CD14-positive monocyte (primary cell): ENCODE measurements at regions not wholly inside any gene's neighbourhood (a gene's known extent, or its start where the extent isn't known, plus 50 kb on each side); places are given as distances from the start of the nearest gene placed in this dataset.

Source experiments
- DNase-seq, 3 donors: peaks; one replicate each; pipeline ENCODE4 v3.0.0-alpha.2; 2011 to 2022
- H2AFZ ChIP-seq: 2 replicates; pipeline ENCODE4 v1.6.0; 2012; ENCODE audit warnings: mild to moderate bottlenecking, low read depth, low read length, inconsistent platforms; ENCODE audit not compliant: insufficient read depth, poor library complexity, severe bottlenecking
- H3K27ac ChIP-seq, 2 donors: 1 replicate in 1 of 2; 2 replicates in 1 of 2; pipeline ENCODE4 v1.5.1; 2012 to 2013; ENCODE audit warnings: low read length in 2 of 2, control low read depth in 1 of 2, inconsistent platforms in 1 of 2, low read depth in 1 of 2, mild to moderate bottlenecking in 1 of 2
- H3K27me3 ChIP-seq, 2 donors: one replicate each; pipeline versions ENCODE4 v1.6.0 to v1.6.1; 2011 to 2013; ENCODE audit warnings: low read length in 2 of 2; ENCODE audit not compliant: control insufficient read depth in 2 of 2, insufficient read depth in 2 of 2
- H3K36me3 ChIP-seq, 2 donors: replicated peaks in 1 of 2; 1 replicate in 1 of 2; 2 replicates in 1 of 2; pipeline versions ENCODE4 v1.5.1 to v1.6.1; 2012 to 2013; ENCODE audit warnings: low read length in 2 of 2, control low read depth in 1 of 2, inconsistent platforms in 1 of 2, mild to moderate bottlenecking in 1 of 2; ENCODE audit not compliant: insufficient read depth in 2 of 2, control insufficient read depth in 1 of 2
- H3K4me1 ChIP-seq, 2 donors: 1 replicate in 1 of 2; 2 replicates in 1 of 2; pipeline versions ENCODE4 v1.5.1 to v1.6.1; 2012 to 2013; ENCODE audit warnings: low read length in 2 of 2, control low read depth in 1 of 2, inconsistent platforms in 1 of 2, mild to moderate bottlenecking in 1 of 2, moderate library complexity in 1 of 2; ENCODE audit not compliant: insufficient read depth in 2 of 2, control insufficient read depth in 1 of 2
- H3K4me2 ChIP-seq: replicated peaks from 2 replicates; pipeline ENCODE3; 2012; ENCODE audit warnings: low read length, moderate library complexity, mild to moderate bottlenecking; ENCODE audit not compliant: poor library complexity, severe bottlenecking; ENCODE audit errors: extremely low read depth
- H3K4me3 ChIP-seq, 3 experiments: fragments of 200-600 bp in 1 of 3; sonication (generic) in 1 of 3; replicated peaks in 1 of 3; 1 replicate in 2 of 3; 2 replicates in 1 of 3; pipeline ENCODE4 v1.5.1; 2011 to 2013; ENCODE audit warnings: low read length in 3 of 3, mild to moderate bottlenecking in 3 of 3, control low read depth in 2 of 3, low read depth in 2 of 3, inconsistent platforms in 1 of 3, moderate library complexity in 1 of 3
- H3K79me2 ChIP-seq: 2 replicates; pipeline ENCODE4 v1.6.0; 2012; ENCODE audit warnings: mild to moderate bottlenecking, control low read depth, inconsistent platforms, low read length, moderate library complexity; ENCODE audit not compliant: insufficient read depth
- H3K9ac ChIP-seq: 2 replicates; pipeline ENCODE4 v1.6.0; 2017; ENCODE audit warnings: low read length, mild to moderate bottlenecking; ENCODE audit not compliant: insufficient read depth, poor library complexity, severe bottlenecking
- H3K9me3 ChIP-seq, 2 donors: replicated peaks in 1 of 2; 1 replicate in 1 of 2; 2 replicates in 1 of 2; pipeline versions ENCODE4 v1.5.1 to v1.6.1; 2012 to 2013; ENCODE audit warnings: low read length in 2 of 2, control low read depth in 1 of 2; ENCODE audit not compliant: control insufficient read depth in 1 of 2, insufficient read depth in 1 of 2
- H4K20me1 ChIP-seq: 2 replicates; pipeline ENCODE4 v1.6.0; 2012; ENCODE audit warnings: mild to moderate bottlenecking, low read length, control low read depth, moderate library complexity; ENCODE audit not compliant: insufficient read depth
- H3K27ac Mint-ChIP-seq, 7 donors: one replicate each; pipeline ENCODE4 v1.8.0; 2020; ENCODE audit warnings: mild to moderate bottlenecking in 7 of 7, mixed read lengths in 7 of 7, moderate library complexity in 6 of 7, inconsistent platforms in 2 of 7
- H3K27me3 Mint-ChIP-seq, 3 donors: one replicate each; pipeline ENCODE4 v1.8.0; 2021 to 2022; ENCODE audit warnings: low read depth in 3 of 3, mild to moderate bottlenecking in 3 of 3, mixed read lengths in 3 of 3, moderate library complexity in 3 of 3, inconsistent platforms in 1 of 3
- H3K36me3 Mint-ChIP-seq, 2 donors: one replicate each; pipeline ENCODE4 v1.8.0; 2020; ENCODE audit warnings: mixed read lengths in 2 of 2, inconsistent platforms in 1 of 2, mild to moderate bottlenecking in 1 of 2
- H3K4me1 Mint-ChIP-seq: one replicate; pipeline ENCODE4 v1.8.0; 2020; ENCODE audit warnings: mild to moderate bottlenecking, mixed read lengths
- H3K4me3 Mint-ChIP-seq, 2 donors: one replicate each; pipeline ENCODE4 v1.8.0; 2020; ENCODE audit warnings: mild to moderate bottlenecking in 2 of 2, mixed read lengths in 2 of 2, moderate library complexity in 1 of 2
- H3K9me3 Mint-ChIP-seq, 7 donors: one replicate each; pipeline ENCODE4 v1.8.0; 2020 to 2022; ENCODE audit warnings: mixed read lengths in 7 of 7, mild to moderate bottlenecking in 6 of 7, moderate library complexity in 6 of 7, inconsistent platforms in 2 of 7
- CTCF ChIP-seq: fragments of 200-600 bp; IDR thresholded peaks from one replicate; pipeline ENCODE4 v1.8.0; 2022; ENCODE audit warnings: antibody characterized with exemption, mild to moderate bottlenecking
- WGBS: methylation state at CpG from one replicate; pipeline ENCODE4 v1.1.5; 2013; ENCODE audit warnings: missing lambda C conversion rate; ENCODE audit not compliant: insufficient coverage; 5-methylcytosine and 5-hydroxymethylcytosine counted together
- intact Hi-C, 2 donors: fragments of 100-400 bp; cut with micrococcal nuclease; formaldehyde crosslinking; loops; one replicate each; pipeline versions ENCODE4 v1.15.0 to v1.15.1; 2023

- Histone ChIP-seq H3K9ac (no peak overlapping the region), H3K4me3 (no peak overlapping the region), H3K4me1 (no peaks in the 10 kb centered on the region), H3K79me2 (no peaks in the 10 kb centered on the region), H3K9me3 (peaks cover 28 to 29% of the 10 kb centered on the region in 2 donors), H2AFZ (no peak overlapping the region), H4K20me1 (no peaks in the 10 kb centered on the region), H3K4me2 (no peak overlapping the region), H3K36me3 (no peaks in the 10 kb centered on the region), H3K27ac (no peak overlapping the region), H3K27me3 (no peaks in the 10 kb centered on the region)
- Mint-ChIP-seq H3K27ac (no peak overlapping the region), H3K27me3 (peaks cover 0 to 2% (median 0%) of the 10 kb centered on the region in 3 donors), H3K4me3 (no peak overlapping the region), H3K9me3 (peaks cover 7 to 35% (median 28%) of the 10 kb centered on the region in 7 donors), H3K36me3 (no peaks in the 10 kb centered on the region), H3K4me1 (no peaks in the 10 kb centered on the region)
- no peak for TF ChIP-seq CTCF
- WGBS = 75% methylated on average over 3 of the region's 3 CpGs
- intact Hi-C loops = no loop called here
- no peak for DNase-seq
Observed at GRCh38 chr7:98697083-98697482, 80.0 kb downstream of the NPTX2 start.

GRCh38 chr7:98697485-98698240 is 80.6 kb downstream of the NPTX2 start:
- H3K79me2 ChIP-seq = no peaks in the 10 kb centered on the region
- no peak for TF ChIP-seq CTCF
- no peaks in the 10 kb centered on the region for H3K4me1 Mint-ChIP-seq
- DNase-seq = no peak
- no peaks in the 10 kb centered on the region for H3K36me3 ChIP-seq
- no peak overlapping the region for H3K4me3 ChIP-seq
- H3K27ac Mint-ChIP-seq = no peak overlapping the region
- H3K27me3 Mint-ChIP-seq = peaks cover 0 to 2% (median 0%) of the 10 kb centered on the region in 3 donors
- no peak overlapping the region for H3K4me3 Mint-ChIP-seq
- H3K9me3 Mint-ChIP-seq = peaks cover 7 to 32% (median 24%) of the 10 kb centered on the region in 7 donors
- no peaks in the 10 kb centered on the region for H3K36me3 Mint-ChIP-seq
- WGBS = 84% methylated on average over 3 of the region's 9 CpGs
- no peak overlapping the region for H3K27ac ChIP-seq
- no peaks in the 10 kb centered on the region for H3K27me3 ChIP-seq
- H3K4me2 ChIP-seq = no peak overlapping the region
- H2AFZ ChIP-seq = no peak overlapping the region
- H3K9me3 ChIP-seq = peaks cover 25% of the 10 kb centered on the region in 2 donors
- H3K4me1 ChIP-seq = no peaks in the 10 kb centered on the region
- no peaks in the 10 kb centered on the region for H4K20me1 ChIP-seq
- intact Hi-C loops = no loop called here
- no peak overlapping the region for H3K9ac ChIP-seq
